ENCODE measurements at regions not wholly inside any gene's neighbourhood (a gene's known extent, or its start where the extent isn't known, plus 50 kb on each side); places are given as distances from the start of the nearest gene placed in this dataset.
A peak's percentile ranks its signal among the peaks of the same experiment; 100 is the strongest.

- no peak for TF ChIP-seq EZH2 (IDR thresholded peaks at IDR 0.05; ENCODE audit: low read depth, unreplicated experiment)
- no peak for TF ChIP-seq CTCF (conservative IDR thresholded peaks at IDR 0.05; ENCODE audit: low read depth in 2 of 2)
- no peak for TF ChIP-seq STAT1 (IDR thresholded peaks at IDR 0.05; ENCODE audit: unreplicated experiment)
- TF ChIP-seq CREB1 (CRISPR knock-in tag; IDR thresholded peaks at IDR 0.05; ENCODE audit: low read depth) = no peak
- no peak for TF ChIP-seq JUNB (IDR thresholded peaks at IDR 0.05; ENCODE audit: unreplicated experiment)
- TF ChIP-seq ZNF114 (CRISPR knock-in tag; IDR thresholded peaks at IDR 0.05) = no peak
Measured at GRCh38 chr2:200034816-200035215, 79.4 kb downstream of the MAIP1 start (continued).

DNA sequence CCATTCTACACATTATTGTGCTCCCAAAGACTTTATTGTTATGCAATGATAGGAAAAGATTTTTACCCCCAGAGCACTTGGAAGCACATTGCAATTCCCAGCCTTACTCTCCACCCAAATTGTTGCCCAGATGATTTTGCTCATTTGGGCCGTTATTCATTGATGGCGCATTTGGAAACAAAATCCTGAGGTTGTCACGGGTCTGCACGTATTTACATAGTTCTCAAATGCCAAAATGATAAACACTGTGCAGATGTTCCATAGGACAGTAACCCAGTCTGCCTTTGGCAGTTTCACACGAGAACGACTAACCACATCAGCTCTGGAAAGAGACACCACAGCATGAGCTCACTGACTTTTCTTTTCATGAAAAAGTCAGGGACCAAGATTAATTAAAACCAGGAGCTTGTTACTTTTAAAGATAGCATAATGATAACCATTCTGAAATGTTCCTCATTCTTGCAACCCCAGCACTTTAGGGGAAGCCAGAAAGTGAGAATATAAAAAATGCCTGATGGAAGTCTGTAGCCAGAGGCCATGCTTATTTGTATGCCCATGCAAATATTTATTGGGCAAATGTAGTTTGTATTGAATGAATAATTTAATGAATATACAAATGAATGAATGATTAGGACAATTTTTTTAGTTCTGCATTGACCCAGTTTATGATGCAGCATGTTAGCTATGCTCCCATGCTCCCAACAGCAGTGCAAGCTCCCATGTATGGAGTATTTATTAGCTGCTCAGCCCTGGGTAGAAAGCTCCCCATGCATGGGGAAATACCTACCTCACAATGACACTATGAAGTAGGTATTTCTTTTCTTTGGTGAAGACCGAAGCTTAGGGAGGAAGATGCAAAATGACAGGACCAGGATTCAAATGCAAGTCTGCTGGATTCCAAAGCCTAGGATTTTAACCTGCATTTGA, 84.6 kb downstream of the MAIP1 start:
- H3K4me3 Mint-ChIP-seq = no peak overlapping the region
- TF ChIP-seq, protein P1, sequence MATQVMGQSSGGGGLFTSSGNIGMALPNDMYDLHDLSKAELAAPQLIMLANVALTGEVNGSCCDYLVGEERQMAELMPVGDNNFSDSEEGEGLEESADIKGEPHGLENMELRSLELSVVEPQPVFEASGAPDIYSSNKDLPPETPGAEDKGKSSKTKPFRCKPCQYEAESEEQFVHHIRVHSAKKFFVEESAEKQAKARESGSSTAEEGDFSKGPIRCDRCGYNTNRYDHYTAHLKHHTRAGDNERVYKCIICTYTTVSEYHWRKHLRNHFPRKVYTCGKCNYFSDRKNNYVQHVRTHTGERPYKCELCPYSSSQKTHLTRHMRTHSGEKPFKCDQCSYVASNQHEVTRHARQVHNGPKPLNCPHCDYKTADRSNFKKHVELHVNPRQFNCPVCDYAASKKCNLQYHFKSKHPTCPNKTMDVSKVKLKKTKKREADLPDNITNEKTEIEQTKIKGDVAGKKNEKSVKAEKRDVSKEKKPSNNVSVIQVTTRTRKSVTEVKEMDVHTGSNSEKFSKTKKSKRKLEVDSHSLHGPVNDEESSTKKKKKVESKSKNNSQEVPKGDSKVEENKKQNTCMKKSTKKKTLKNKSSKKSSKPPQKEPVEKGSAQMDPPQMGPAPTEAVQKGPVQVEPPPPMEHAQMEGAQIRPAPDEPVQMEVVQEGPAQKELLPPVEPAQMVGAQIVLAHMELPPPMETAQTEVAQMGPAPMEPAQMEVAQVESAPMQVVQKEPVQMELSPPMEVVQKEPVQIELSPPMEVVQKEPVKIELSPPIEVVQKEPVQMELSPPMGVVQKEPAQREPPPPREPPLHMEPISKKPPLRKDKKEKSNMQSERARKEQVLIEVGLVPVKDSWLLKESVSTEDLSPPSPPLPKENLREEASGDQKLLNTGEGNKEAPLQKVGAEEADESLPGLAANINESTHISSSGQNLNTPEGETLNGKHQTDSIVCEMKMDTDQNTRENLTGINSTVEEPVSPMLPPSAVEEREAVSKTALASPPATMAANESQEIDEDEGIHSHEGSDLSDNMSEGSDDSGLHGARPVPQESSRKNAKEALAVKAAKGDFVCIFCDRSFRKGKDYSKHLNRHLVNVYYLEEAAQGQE (IDR thresholded peaks at IDR 0.05; ENCODE audit: unreplicated experiment) = no peak
- TF ChIP-seq ZNF462 (CRISPR knock-in tag; IDR thresholded peaks at IDR 0.05) (no peak), ZNF114 (CRISPR knock-in tag; IDR thresholded peaks at IDR 0.05) (no peak), CREB1 (CRISPR knock-in tag; IDR thresholded peaks at IDR 0.05; ENCODE audit: low read depth) (no peak), ZNF331 (CRISPR knock-in tag; IDR thresholded peaks at IDR 0.05; ENCODE audit: low read depth) (no peak), NANOG (IDR thresholded peaks at IDR 0.05; ENCODE audit: borderline replicate concordance) (no peak), EZH2phosphoT487 (IDR thresholded peaks at IDR 0.05; ENCODE audit: unreplicated experiment) (no peak), POLR2AphosphoS5 (IDR thresholded peaks at IDR 0.05; ENCODE audit: low read depth) (no peak)

More for the DNA sequence above, 84.6 kb downstream of the MAIP1 start:
- Histone ChIP-seq H2AFZ (peak overlapping the region; percentile 83; the same call in 1 of the 2 replicates), H3K79me2 (replicated peaks; ENCODE audit: insufficient read depth) (no peaks in the 10 kb centered on the region), H3K4me3 (no peak overlapping the region), H3K4me2 (no peak overlapping the region), H4K20me1 (replicated peaks; ENCODE audit: insufficient read depth) (no peaks in the 10 kb centered on the region), H3K9me2 (ENCODE audit: insufficient read depth) (peaks cover 6% of the 10 kb centered on the region; the same call in 1 of the 2 replicates), H3K27me3 (ENCODE audit: insufficient read depth) (no peaks in the 10 kb centered on the region), H3F3A (replicated peaks; ENCODE audit: low read depth) (no peaks in the 10 kb centered on the region), H3K4me1 (ENCODE audit: insufficient read depth) (no peaks in the 10 kb centered on the region), H3K27ac (ENCODE audit: low read depth) (no peak overlapping the region), H3K36me3 (ENCODE audit: insufficient read depth) (no peaks in the 10 kb centered on the region)
- Mint-ChIP-seq H3K4me1 (peaks cover 10% of the 10 kb centered on the region; the same call in 2 of the 3 replicates), H3K27ac (no peak overlapping the region), H3K36me3 (ENCODE audit: low read depth) (peaks cover 9% of the 10 kb centered on the region), H3K9me3 (peaks cover 9% of the 10 kb centered on the region), H3K27me3 (ENCODE audit: insufficient read depth, low read depth, poor library complexity) (no peaks in the 10 kb centered on the region)
- no peak; the same call in 2 of the 3 replicates for ATAC-seq
- DNase-seq (ENCODE audit: low spot score) = peak; percentile 20

Data from GM23338 (cell line).